GM12872 (cell line): ENCODE measurements at regions not wholly inside any gene's neighbourhood (a gene's known extent, or its start where the extent isn't known, plus 50 kb on each side); places are given as distances from the start of the nearest gene placed in this dataset.

Source experiments
- CTCF ChIP-seq: IDR thresholded peaks from 3 replicates; pipeline ENCODE4 v1.5.1; 2011; ENCODE audit warnings: low read depth, mild to moderate bottlenecking, low read length, moderate library complexity; ENCODE audit not compliant: insufficient read depth

- TF ChIP-seq CTCF, result no peak
Measured at GRCh38 chr12:60760965-60761364, 1165.1 kb downstream of the SLC16A7 start.

- no peak for TF ChIP-seq CTCF
Measured at GRCh38 chr12:60803147-60803546, 1207.3 kb downstream of the SLC16A7 start.

- TF ChIP-seq CTCF, result no peak
Measured at GRCh38 chr12:60805364-60805763, 1209.5 kb downstream of the SLC16A7 start.

GRCh38 chr12:60819794-60820193 is 1224.0 kb downstream of the SLC16A7 start:
- TF ChIP-seq CTCF, result no peak

GRCh38 chr12:60822580-60822979 is 1226.8 kb downstream of the SLC16A7 start:
- TF ChIP-seq CTCF, result no peak

- TF ChIP-seq CTCF, result no peak
Measured at GRCh38 chr12:60830381-60830780, 1234.6 kb downstream of the SLC16A7 start.

- no peak for TF ChIP-seq CTCF
Measured at GRCh38 chr12:60832290-60832689, 1236.5 kb downstream of the SLC16A7 start.

- no peak for TF ChIP-seq CTCF
Measured at GRCh38 chr12:60834372-60834771, 1238.5 kb downstream of the SLC16A7 start.
